ENCODE measurements at regions not wholly inside any gene's neighbourhood (a gene's known extent, or its start where the extent isn't known, plus 50 kb on each side); places are given as distances from the start of the nearest gene placed in this dataset.

- TF ChIP-seq RNF2 (IDR thresholded peaks at IDR 0.05; ENCODE audit: borderline replicate concordance, low read depth, low read length, missing control alignments, poor library complexity, severe bottlenecking) (no peak), ASH2L (IDR thresholded peaks at IDR 0.05; ENCODE audit: low read length) (no peak), MAX (IDR thresholded peaks at IDR 0.05) (no peak), GABPA (IDR thresholded peaks at IDR 0.05; ENCODE audit: borderline replicate concordance, insufficient read depth, low read length) (no peak)
These were observed 113.0 kb downstream of the PLEKHG1 start (continued) for GRCh38 chr6:150712505-150713252.

All from H1 (cell line).